Testis (tissue), 2 donors: ENCODE measurements at regions not wholly inside any gene's neighbourhood (a gene's known extent, or its start where the extent isn't known, plus 50 kb on each side); places are given as distances from the start of the nearest gene placed in this dataset.

Experiments used
- DNase-seq: peaks from one replicate; pipeline ENCODE4 v3.0.0-alpha.2; 2019
- H3K27ac ChIP-seq, 2 donors: fragments of 200-600 bp; sonication (generic); one replicate each; pipeline ENCODE4 v1.5.1; 2019
- H3K27me3 ChIP-seq: fragments of 200-600 bp; sonication (generic); one replicate; pipeline ENCODE4 v1.5.1; 2019
- H3K36me3 ChIP-seq: fragments of 200-600 bp; sonication (generic); one replicate; pipeline ENCODE4 v1.5.1; 2017; ENCODE audit warnings: low read depth; ENCODE audit errors: missing control alignments
- H3K4me1 ChIP-seq: fragments of 200-600 bp; sonication (generic); one replicate; pipeline ENCODE4 v1.5.1; 2019
- H3K4me3 ChIP-seq, 2 donors: fragments of 200-600 bp; sonication (generic); one replicate each; pipeline ENCODE4 v1.5.1; 2017 to 2019
- H3K9me3 ChIP-seq: fragments of 200-600 bp; sonication (generic); one replicate; pipeline ENCODE4 v1.5.1; 2017
- POLR2A ChIP-seq: fragments of 450-650 bp; IDR thresholded peaks from one replicate; pipeline ENCODE4 v1.6.1; 2017; ENCODE audit warnings: antibody characterized with exemption, mild to moderate bottlenecking, moderate library complexity
- WGBS, 2 donors: methylation state at CpG; one replicate each; pipeline ENCODE4 v1.1.5; 2018; 5-methylcytosine and 5-hydroxymethylcytosine counted together
- intact Hi-C: fragments of 100-400 bp; cut with DNase I; formaldehyde crosslinking; loops from one replicate; pipeline ENCODE4 v1.15.1; 2023; ENCODE audit warnings: low total_unique reads
- TF ChIP-seq, protein P1 (sequence below), 3 experiments: fragments of 450-650 bp in 2 of 3; fragments of 200-600 bp in 1 of 3; sonication (generic) in 1 of 3; IDR thresholded peaks; one replicate each; pipeline ENCODE4 v1.5.1; 2016 to 2019; ENCODE audit warnings: antibody characterized with exemption in 3 of 3, mild to moderate bottlenecking in 2 of 3, moderate library complexity in 1 of 3

DNA sequence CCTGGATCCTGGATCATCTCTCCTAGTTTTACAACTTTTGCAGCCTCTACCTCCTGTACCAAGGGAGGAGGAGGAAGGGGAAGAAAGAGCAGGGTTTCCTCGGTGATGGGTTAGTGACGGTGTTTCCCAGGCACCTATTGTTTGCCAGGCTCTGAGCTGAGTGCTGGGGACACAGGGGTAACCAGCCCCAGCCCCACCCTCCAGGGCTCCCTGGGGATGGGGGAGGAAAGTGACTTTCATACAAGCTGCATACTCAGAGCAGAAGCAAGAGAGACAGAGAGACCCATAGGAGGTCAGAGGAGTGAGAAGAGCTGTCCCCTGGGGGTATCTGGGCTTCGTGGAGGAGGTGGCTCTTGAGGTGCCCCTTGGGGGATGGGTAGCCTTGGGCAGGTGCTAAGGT lies 89.4 kb upstream of the THY1 start:
- WGBS, 2 donors: 41 to 45% methylated on average over 3 of the region's 3 CpGs
- Histone ChIP-seq H3K4me3 (no peak overlapping the region), H3K36me3 (no peaks in the 10 kb centered on the region), H3K9me3 (no peaks in the 10 kb centered on the region), H3K27me3 (no peaks in the 10 kb centered on the region), H3K27ac (no peak overlapping the region), H3K4me1 (peaks cover 3% of the 10 kb centered on the region)
- intact Hi-C loops: no loop called here
- DNase-seq: no peak
- no peak for TF ChIP-seq POLR2A
- TF ChIP-seq, protein P1, sequence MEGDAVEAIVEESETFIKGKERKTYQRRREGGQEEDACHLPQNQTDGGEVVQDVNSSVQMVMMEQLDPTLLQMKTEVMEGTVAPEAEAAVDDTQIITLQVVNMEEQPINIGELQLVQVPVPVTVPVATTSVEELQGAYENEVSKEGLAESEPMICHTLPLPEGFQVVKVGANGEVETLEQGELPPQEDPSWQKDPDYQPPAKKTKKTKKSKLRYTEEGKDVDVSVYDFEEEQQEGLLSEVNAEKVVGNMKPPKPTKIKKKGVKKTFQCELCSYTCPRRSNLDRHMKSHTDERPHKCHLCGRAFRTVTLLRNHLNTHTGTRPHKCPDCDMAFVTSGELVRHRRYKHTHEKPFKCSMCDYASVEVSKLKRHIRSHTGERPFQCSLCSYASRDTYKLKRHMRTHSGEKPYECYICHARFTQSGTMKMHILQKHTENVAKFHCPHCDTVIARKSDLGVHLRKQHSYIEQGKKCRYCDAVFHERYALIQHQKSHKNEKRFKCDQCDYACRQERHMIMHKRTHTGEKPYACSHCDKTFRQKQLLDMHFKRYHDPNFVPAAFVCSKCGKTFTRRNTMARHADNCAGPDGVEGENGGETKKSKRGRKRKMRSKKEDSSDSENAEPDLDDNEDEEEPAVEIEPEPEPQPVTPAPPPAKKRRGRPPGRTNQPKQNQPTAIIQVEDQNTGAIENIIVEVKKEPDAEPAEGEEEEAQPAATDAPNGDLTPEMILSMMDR (IDR thresholded peaks at IDR 0.05): no peak

GRCh38 chr11:119511614-119512306 lies 88.8 kb upstream of the THY1 start:
- intact Hi-C loops: no loop called here
- no peaks in the 10 kb centered on the region for H3K36me3 ChIP-seq
- TF ChIP-seq POLR2A: no peak
- TF ChIP-seq, protein P1 (IDR thresholded peaks at IDR 0.05): no peak
- DNase-seq: no peak
- no peak overlapping the region for H3K27ac ChIP-seq
- H3K27me3 ChIP-seq: no peaks in the 10 kb centered on the region
- peaks cover 3% of the 10 kb centered on the region for H3K4me1 ChIP-seq
- no peak overlapping the region for H3K4me3 ChIP-seq
- 67 to 73% methylated on average over 12 of the region's 12 CpGs for WGBS, 2 donors
- H3K9me3 ChIP-seq: no peaks in the 10 kb centered on the region

DNA sequence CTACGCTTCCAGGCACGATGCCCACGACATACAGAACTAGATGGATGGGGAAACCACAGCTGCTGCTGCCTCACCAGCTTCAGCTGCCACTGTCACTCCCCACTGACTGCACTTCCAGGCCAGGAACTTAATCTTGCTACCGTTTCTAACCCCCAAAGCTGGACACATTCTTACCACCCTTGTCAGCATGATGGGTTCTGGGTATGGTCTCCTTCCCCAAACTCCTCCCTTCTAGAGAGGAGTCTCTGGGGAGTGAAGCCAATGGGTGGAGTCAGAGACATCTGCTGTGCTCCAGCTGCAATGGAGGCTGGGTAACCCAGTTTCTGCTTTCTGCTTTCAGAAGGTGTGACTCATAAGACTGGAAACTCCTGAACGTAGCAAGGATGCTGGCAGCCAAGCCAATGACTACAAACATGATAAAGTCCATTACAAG lies 87.0 kb upstream of the THY1 start:
- intact Hi-C loops: no loop called here
- H3K27ac ChIP-seq: no peak overlapping the region
- no peak overlapping the region for H3K4me3 ChIP-seq
- WGBS, 2 donors: 55 to 66% methylated on average over 5 of the region's 5 CpGs
- DNase-seq: no peak
- H3K36me3 ChIP-seq: no peaks in the 10 kb centered on the region
- peaks cover 3% of the 10 kb centered on the region for H3K4me1 ChIP-seq
- H3K9me3 ChIP-seq: no peaks in the 10 kb centered on the region
- TF ChIP-seq, protein P1 (IDR thresholded peaks at IDR 0.05): no peak
- TF ChIP-seq POLR2A: no peak
- H3K27me3 ChIP-seq: no peaks in the 10 kb centered on the region

DNA sequence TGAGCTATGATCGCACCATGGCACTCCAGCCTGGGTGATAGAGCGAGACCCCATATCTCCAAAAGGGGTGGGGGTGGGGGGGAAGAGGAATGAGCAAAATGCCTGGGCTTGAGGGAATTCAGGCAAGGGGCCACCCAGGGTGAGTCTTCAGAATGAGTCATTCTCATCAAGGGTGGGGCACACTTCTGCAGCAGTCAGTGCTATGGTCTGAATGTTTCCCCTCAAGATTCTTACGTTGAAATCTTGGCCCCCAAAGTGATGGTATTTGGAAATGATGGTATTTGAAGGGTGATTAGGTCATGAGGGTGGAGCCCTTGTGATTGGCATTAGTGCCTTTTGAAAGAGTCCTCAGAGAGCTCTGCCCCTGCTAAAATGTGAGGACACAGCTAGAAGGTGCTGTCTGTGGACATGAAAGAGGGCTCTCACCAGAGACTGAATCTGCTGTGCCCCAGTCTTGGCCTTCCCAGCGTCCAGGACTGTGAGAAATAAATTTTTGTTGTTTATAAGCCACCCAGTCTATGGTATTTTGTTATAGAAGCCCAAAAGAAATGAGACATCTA lies 86.4 kb upstream of the THY1 start:
- 75 to 84% methylated on average over 4 of the region's 4 CpGs for WGBS, 2 donors
- intact Hi-C loops: no loop called here
- Histone ChIP-seq H3K9me3 (no peaks in the 10 kb centered on the region), H3K27ac (no peak overlapping the region), H3K4me1 (peaks cover 3% of the 10 kb centered on the region), H3K4me3 (no peak overlapping the region), H3K27me3 (no peaks in the 10 kb centered on the region), H3K36me3 (no peaks in the 10 kb centered on the region)
- TF ChIP-seq POLR2A: no peak
- TF ChIP-seq, protein P1 (IDR thresholded peaks at IDR 0.05): no peak
- DNase-seq: no peak

DNA sequence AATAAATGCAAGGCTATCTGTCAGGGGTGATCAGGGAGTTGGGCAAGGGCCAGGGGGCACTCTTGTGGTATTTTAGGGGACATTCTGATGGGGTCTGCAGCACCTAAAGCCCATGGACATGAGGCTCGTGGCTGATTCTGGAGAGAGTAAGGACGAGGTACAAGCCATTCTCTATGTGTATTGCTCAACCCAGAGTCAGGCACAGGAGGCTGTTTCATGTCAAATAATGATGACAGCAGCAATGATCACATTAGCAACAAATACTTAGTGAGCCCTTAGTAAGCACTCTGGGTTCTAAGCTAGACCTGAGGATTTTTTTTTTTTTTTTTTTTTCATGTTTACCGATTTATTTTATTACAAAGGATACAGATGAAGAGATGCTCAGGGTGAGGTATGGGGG lies 83.5 kb upstream of the THY1 start:
- Histone ChIP-seq H3K27ac (no peak overlapping the region), H3K4me1 (no peaks in the 10 kb centered on the region), H3K27me3 (no peaks in the 10 kb centered on the region), H3K4me3 (no peak overlapping the region), H3K36me3 (no peaks in the 10 kb centered on the region), H3K9me3 (no peaks in the 10 kb centered on the region)
- no peak for TF ChIP-seq POLR2A
- TF ChIP-seq, protein P1 (IDR thresholded peaks at IDR 0.05): no peak
- 47 to 64% methylated on average over 3 of the region's 3 CpGs for WGBS, 2 donors
- DNase-seq: no peak
- intact Hi-C loops: no loop called here
